GM23338 (cell line): ENCODE measurements at regions not wholly inside any gene's neighbourhood (a gene's known extent, or its start where the extent isn't known, plus 50 kb on each side); places are given as distances from the start of the nearest gene placed in this dataset.

Experiments
- ATAC-seq: fragments of 200-7000 bp; cut with Tn5 transposase; 3 replicates; pipeline ENCODE4 v1.9.1; 2020
- DNase-seq: peaks from one replicate; pipeline ENCODE4 v3.0.0-alpha.2; 2015; ENCODE audit warnings: low spot score
- H2AFZ ChIP-seq: fragments of 200-600 bp; sonication (generic); 2 replicates; pipeline ENCODE4 v1.8.0; 2016; ENCODE audit warnings: antibody characterized with exemption, mild to moderate bottlenecking, moderate library complexity
- H3F3A ChIP-seq: fragments of 200-600 bp; sonication (generic); replicated peaks from 2 replicates; pipeline ENCODE4 v1.8.0; 2017; ENCODE audit warnings: antibody characterized with exemption, mixed run types, low read depth
- H3K27ac ChIP-seq: fragments of 200-600 bp; sonication (generic); 2 replicates; pipeline ENCODE4 v1.6.1; 2016; ENCODE audit warnings: low read depth
- H3K27me3 ChIP-seq: fragments of 200-600 bp; sonication (generic); 2 replicates; pipeline ENCODE4 v1.8.0; 2016; ENCODE audit warnings: mild to moderate bottlenecking, mixed run types, moderate library complexity; ENCODE audit not compliant: insufficient read depth
- H3K36me3 ChIP-seq: fragments of 200-600 bp; sonication (generic); 2 replicates; pipeline ENCODE4 v1.8.0; 2016; ENCODE audit warnings: mild to moderate bottlenecking; ENCODE audit not compliant: insufficient read depth
- H3K4me1 ChIP-seq: fragments of 200-600 bp; sonication (generic); 2 replicates; pipeline ENCODE4 v1.8.0; 2016; ENCODE audit warnings: mild to moderate bottlenecking, moderate library complexity; ENCODE audit not compliant: insufficient read depth
- H3K4me2 ChIP-seq: fragments of 200-600 bp; sonication (generic); 2 replicates; pipeline ENCODE4 v1.7.1; 2017; ENCODE audit warnings: mixed run types
- H3K4me3 ChIP-seq: fragments of 200-600 bp; sonication (generic); 2 replicates; pipeline ENCODE4 v1.6.1; 2016; ENCODE audit warnings: mixed run types
- H3K79me2 ChIP-seq: fragments of 200-600 bp; sonication (generic); replicated peaks from 2 replicates; pipeline ENCODE4 v1.8.0; 2017; ENCODE audit warnings: mild to moderate bottlenecking; ENCODE audit not compliant: insufficient read depth
- H3K9me2 ChIP-seq: fragments of 200-600 bp; sonication (generic); 2 replicates; pipeline ENCODE4 v1.8.0; 2017; ENCODE audit not compliant: insufficient read depth
- H4K20me1 ChIP-seq: fragments of 200-600 bp; sonication (generic); replicated peaks from 2 replicates; pipeline ENCODE4 v1.8.0; 2017; ENCODE audit warnings: mild to moderate bottlenecking; ENCODE audit not compliant: insufficient read depth
- H3K27ac Mint-ChIP-seq: 2 replicates; pipeline ENCODE4 v1.8.0; 2020; ENCODE audit warnings: inconsistent platforms, mild to moderate bottlenecking, moderate library complexity, mixed read lengths
- H3K27me3 Mint-ChIP-seq: 3 replicates; pipeline ENCODE4 v1.8.0; 2022; ENCODE audit warnings: low read depth, mild to moderate bottlenecking, moderate library complexity, mixed read lengths, inconsistent platforms; ENCODE audit not compliant: insufficient read depth, poor library complexity
- H3K36me3 Mint-ChIP-seq: 3 replicates; pipeline ENCODE4 v1.8.0; 2021; ENCODE audit warnings: low read depth, mild to moderate bottlenecking, inconsistent platforms, moderate library complexity, mixed read lengths
- H3K4me1 Mint-ChIP-seq: 3 replicates; pipeline ENCODE4 v1.8.0; 2020; ENCODE audit warnings: mild to moderate bottlenecking, inconsistent platforms, mixed read lengths
- H3K4me3 Mint-ChIP-seq: 3 replicates; pipeline ENCODE4 v1.8.0; 2021; ENCODE audit warnings: moderate library complexity, mild to moderate bottlenecking, inconsistent platforms, mixed read lengths
- H3K9me3 Mint-ChIP-seq: 3 replicates; pipeline ENCODE4 v1.8.0; 2020; ENCODE audit warnings: moderate library complexity, mild to moderate bottlenecking, inconsistent platforms, mixed read lengths
- CREB1 ChIP-seq: fragments of 250-450 bp; sonication (Bioruptor Pico); IDR thresholded peaks from 2 replicates; pipeline ENCODE4 v1.5.0; 2020; ENCODE audit warnings: low read depth, mild to moderate bottlenecking, moderate library complexity
- EZH2 ChIP-seq: fragments of 200-600 bp; sonication (generic); IDR thresholded peaks from one replicate; pipeline ENCODE4 v1.8.0; 2017; ENCODE audit warnings: antibody characterized with exemption, mild to moderate bottlenecking, low read depth; ENCODE audit not compliant: unreplicated experiment
- EZH2phosphoT487 ChIP-seq: fragments of 200-600 bp; sonication (generic); IDR thresholded peaks from one replicate; pipeline ENCODE4 v1.8.1; 2018; ENCODE audit warnings: antibody characterized with exemption; ENCODE audit not compliant: unreplicated experiment
- JUNB ChIP-seq: IDR thresholded peaks from one replicate; pipeline ENCODE4 v1.6.1; 2016; ENCODE audit warnings: antibody characterized with exemption; ENCODE audit not compliant: unreplicated experiment
- POLR2AphosphoS5 ChIP-seq: IDR thresholded peaks from 2 replicates; pipeline ENCODE4 v1.6.1; 2016; ENCODE audit warnings: antibody characterized with exemption, low read depth
- STAT1 ChIP-seq: IDR thresholded peaks from one replicate; pipeline ENCODE4 v1.6.1; 2016; ENCODE audit warnings: antibody characterized with exemption; ENCODE audit not compliant: unreplicated experiment
- ZNF114 ChIP-seq: fragments of 250-450 bp; sonication (Bioruptor Pico); IDR thresholded peaks from 2 replicates; pipeline ENCODE4 v1.5.0; 2020; ENCODE audit warnings: mild to moderate bottlenecking, moderate library complexity
- ZNF331 ChIP-seq: fragments of 250-450 bp; sonication (Bioruptor Pico); IDR thresholded peaks from 2 replicates; pipeline ENCODE4 v1.5.0; 2020; ENCODE audit warnings: low read depth, mild to moderate bottlenecking, moderate library complexity
- ZNF462 ChIP-seq: fragments of 250-450 bp; sonication (Bioruptor Pico); IDR thresholded peaks from 2 replicates; pipeline ENCODE4 v1.5.0; 2020; ENCODE audit warnings: mild to moderate bottlenecking, moderate library complexity

- no peak for TF ChIP-seq ZNF462
Measured at GRCh38 chr5:174590820-174591219, 133.6 kb upstream of the MSX2 start (continued).

- H4K20me1 ChIP-seq: no peaks in the 10 kb centered on the region
- TF ChIP-seq CREB1 (CRISPR knock-in tag) (no peak), ZNF331 (no peak), POLR2AphosphoS5 (no peak), EZH2phosphoT487 (no peak), ZNF114 (CRISPR knock-in tag) (no peak), EZH2 (no peak), STAT1 (no peak), ZNF462 (no peak), JUNB (no peak)
Measured at GRCh38 chr5:174596429-174596828, 128.0 kb upstream of the MSX2 start.

More at GRCh38 chr5:174596429-174596828, 128.0 kb upstream of the MSX2 start:
- Histone ChIP-seq H3K4me3 (no peak overlapping the region), H3K27ac (no peak overlapping the region), H3K4me2 (no peak overlapping the region), H3K27me3 (no peaks in the 10 kb centered on the region), H3K9me2 (no peaks in the 10 kb centered on the region), H3K36me3 (no peaks in the 10 kb centered on the region; the same call in 1 of the 2 replicates), H3K4me1 (peaks cover 10% of the 10 kb centered on the region), H3K79me2 (no peaks in the 10 kb centered on the region), H2AFZ (no peak overlapping the region), H3F3A (no peaks in the 10 kb centered on the region)
- no peak overlapping the region for H3K4me3 Mint-ChIP-seq
- no peak overlapping the region for H3K27ac Mint-ChIP-seq
- peaks cover 8% of the 10 kb centered on the region for H3K4me1 Mint-ChIP-seq
- DNase-seq (no peak), ATAC-seq (no peak)
- no peaks in the 10 kb centered on the region for H3K9me3 Mint-ChIP-seq
- peaks cover 4% of the 10 kb centered on the region for H3K27me3 Mint-ChIP-seq
- H3K36me3 Mint-ChIP-seq: no peaks in the 10 kb centered on the region
